MCF 10A (cell line): ENCODE measurements at regions not wholly inside any gene's neighbourhood (a gene's known extent, or its start where the extent isn't known, plus 50 kb on each side); places are given as distances from the start of the nearest gene placed in this dataset.
"Not testable (repeated sequence)": the region's sequence is repeated elsewhere in the genome, so short reads cannot be mapped to it uniquely, and the experiment has no call there.

ENCODE experiments used
- BruUV-seq: library from RNA; stranded (reverse); fragments of 400-500 nt; replicated peaks from 2 replicates; lab custom pipeline; 2021; lab: Mats Ljungman, UMichigan
- CTCF ChIA-PET: fragments of 300-600 bp; sonication (Branson Sonifier 250); formaldehyde crosslinking; extraction: SDS; loops from one replicate; lab custom pipeline; 2021; ENCODE audit warnings: antibody characterized with exemption, inconsistent platforms; lab: Yijun Ruan, JAX
- POLR2A ChIA-PET: fragments of 300-600, 350-650 bp; sonication (Branson Sonifier 250); formaldehyde crosslinking; extraction: SDS; loops from one replicate; lab custom pipeline; 2020; ENCODE audit warnings: antibody characterized with exemption, inconsistent platforms; lab: Yijun Ruan, JAX
- DNase-seq: peaks from one replicate; pipeline ENCODE4 v3.0.0-alpha.2; 2018; ENCODE audit not compliant: unreplicated experiment
- H3K27ac Mint-ChIP-seq: one replicate; pipeline ENCODE4 v1.8.0; 2022; ENCODE audit warnings: mild to moderate bottlenecking, low read depth, mixed read lengths; ENCODE audit not compliant: unreplicated experiment
- H3K27me3 Mint-ChIP-seq: one replicate; pipeline ENCODE4 v1.8.0; 2022; ENCODE audit warnings: mixed read lengths; ENCODE audit not compliant: insufficient read depth, unreplicated experiment
- H3K36me3 Mint-ChIP-seq: one replicate; pipeline ENCODE4 v1.8.0; 2022; ENCODE audit warnings: mild to moderate bottlenecking, moderate library complexity, mixed read lengths; ENCODE audit not compliant: insufficient read depth, unreplicated experiment
- H3K4me1 Mint-ChIP-seq: one replicate; pipeline ENCODE4 v1.8.0; 2022; ENCODE audit warnings: mixed read lengths; ENCODE audit not compliant: insufficient read depth, unreplicated experiment
- H3K4me3 Mint-ChIP-seq: one replicate; pipeline ENCODE4 v1.8.0; 2022; ENCODE audit warnings: mild to moderate bottlenecking, moderate library complexity, mixed read lengths; ENCODE audit not compliant: unreplicated experiment
- H3K9me3 Mint-ChIP-seq: one replicate; pipeline ENCODE4 v1.8.0; 2022; ENCODE audit warnings: mixed read lengths; ENCODE audit not compliant: unreplicated experiment
- intact Hi-C: fragments of 100-400 bp; cut with micrococcal nuclease; formaldehyde crosslinking; loops from 2 replicates; pipeline ENCODE4 v1.14.1; 2022
- TF ChIP-seq, protein P1 (sequence below): fragments of 200-600 bp; IDR thresholded peaks from one replicate; pipeline ENCODE4 v1.8.0; 2022; ENCODE audit warnings: antibody characterized with exemption, mild to moderate bottlenecking; ENCODE audit not compliant: unreplicated experiment

DNA sequence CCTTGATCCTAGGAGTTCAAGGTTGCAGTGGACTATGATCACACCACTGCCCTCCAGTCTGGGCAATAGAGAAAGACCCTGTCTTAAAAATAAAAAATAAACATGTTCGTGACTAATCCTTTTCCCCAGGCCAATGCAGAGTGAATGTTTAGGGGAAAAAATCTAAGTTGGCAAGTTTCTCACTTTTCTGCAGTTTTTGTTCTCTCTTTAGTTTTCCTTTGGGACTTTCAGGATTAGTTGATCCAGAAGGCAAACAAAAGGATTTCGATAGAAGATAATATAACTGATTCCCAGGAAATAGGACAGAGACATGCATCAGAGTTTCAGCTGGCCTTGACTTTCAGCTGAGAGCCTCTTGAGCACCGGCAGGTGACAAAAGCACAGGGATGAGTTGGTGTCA lies 53.3 kb downstream of the SOD2 start:
- Mint-ChIP-seq H3K9me3 (no peaks in the 10 kb centered on the region), H3K27me3 (no peaks in the 10 kb centered on the region), H3K4me3 (no peak overlapping the region), H3K36me3 (peaks cover 18% of the 10 kb centered on the region), H3K27ac (no peak overlapping the region), H3K4me1 (no peaks in the 10 kb centered on the region)
- ChIA-PET POLR2A (no interaction called here), CTCF (interaction anchor here (0.8 kb wide), 1 partner anchor 460 kb away, joined by 3 read pairs; no protein-coding TSS in a partner anchor)
- DNase-seq: no peak
- intact Hi-C loops: no loop called here
- TF ChIP-seq, protein P1, sequence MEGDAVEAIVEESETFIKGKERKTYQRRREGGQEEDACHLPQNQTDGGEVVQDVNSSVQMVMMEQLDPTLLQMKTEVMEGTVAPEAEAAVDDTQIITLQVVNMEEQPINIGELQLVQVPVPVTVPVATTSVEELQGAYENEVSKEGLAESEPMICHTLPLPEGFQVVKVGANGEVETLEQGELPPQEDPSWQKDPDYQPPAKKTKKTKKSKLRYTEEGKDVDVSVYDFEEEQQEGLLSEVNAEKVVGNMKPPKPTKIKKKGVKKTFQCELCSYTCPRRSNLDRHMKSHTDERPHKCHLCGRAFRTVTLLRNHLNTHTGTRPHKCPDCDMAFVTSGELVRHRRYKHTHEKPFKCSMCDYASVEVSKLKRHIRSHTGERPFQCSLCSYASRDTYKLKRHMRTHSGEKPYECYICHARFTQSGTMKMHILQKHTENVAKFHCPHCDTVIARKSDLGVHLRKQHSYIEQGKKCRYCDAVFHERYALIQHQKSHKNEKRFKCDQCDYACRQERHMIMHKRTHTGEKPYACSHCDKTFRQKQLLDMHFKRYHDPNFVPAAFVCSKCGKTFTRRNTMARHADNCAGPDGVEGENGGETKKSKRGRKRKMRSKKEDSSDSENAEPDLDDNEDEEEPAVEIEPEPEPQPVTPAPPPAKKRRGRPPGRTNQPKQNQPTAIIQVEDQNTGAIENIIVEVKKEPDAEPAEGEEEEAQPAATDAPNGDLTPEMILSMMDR: no peak
- no TSS peak for BruUV-seq

DNA sequence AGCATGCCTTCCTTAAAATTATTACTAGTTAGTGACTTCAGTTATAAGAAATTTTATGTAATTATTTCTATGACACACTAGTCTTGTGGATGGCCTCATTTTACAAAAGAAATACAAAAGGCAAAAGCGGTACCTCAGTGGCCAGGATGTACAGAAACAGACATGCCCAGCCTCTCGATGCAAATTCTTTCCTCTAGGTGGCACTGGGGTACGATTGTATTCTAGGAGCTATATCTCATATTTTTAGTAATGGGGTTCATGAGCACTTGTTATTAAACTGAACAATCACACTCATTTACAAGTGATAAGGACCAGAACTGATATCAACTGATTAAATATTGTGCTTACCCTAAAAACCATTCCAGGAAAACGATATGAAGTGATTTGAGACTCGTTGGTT lies 59.8 kb downstream of the SOD2 start:
- H3K27ac Mint-ChIP-seq: no peak overlapping the region
- intact Hi-C loops: no loop called here
- no peak overlapping the region for H3K4me3 Mint-ChIP-seq
- H3K27me3 Mint-ChIP-seq: no peaks in the 10 kb centered on the region
- no peaks in the 10 kb centered on the region for H3K9me3 Mint-ChIP-seq
- CTCF ChIA-PET: interaction anchor here (0.9 to 4.4 kb wide), 4 partner anchors 10 to 443 kb away, joined by 3 to 28 read pairs (median 8); no protein-coding TSS in a partner anchor
- no peaks in the 10 kb centered on the region for H3K4me1 Mint-ChIP-seq
- TF ChIP-seq, protein P1: peak; percentile 34
- no TSS peak for BruUV-seq
- POLR2A ChIA-PET: no interaction called here
- peak; percentile 59 for DNase-seq
- peaks cover 20% of the 10 kb centered on the region for H3K36me3 Mint-ChIP-seq

DNA sequence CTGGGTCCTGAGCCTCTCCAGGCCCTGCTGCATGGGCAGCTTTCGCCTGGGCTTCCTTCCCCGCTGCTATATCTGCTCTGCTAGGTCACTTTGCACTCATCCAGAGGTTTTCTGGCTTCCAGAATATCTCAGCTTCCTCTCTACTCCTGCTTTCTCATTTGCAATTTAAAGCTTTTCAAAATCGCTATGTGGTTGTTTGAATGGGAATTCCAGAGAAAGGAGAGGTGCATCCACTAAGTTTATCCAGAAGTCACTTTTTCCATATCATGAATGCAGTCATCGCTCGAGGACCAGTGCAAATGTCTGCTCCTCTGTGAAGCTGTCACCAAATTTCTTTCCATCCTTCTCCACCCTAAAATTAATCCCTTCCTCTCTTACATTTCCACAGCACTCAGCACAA lies 61.2 kb downstream of the SOD2 start:
- TF ChIP-seq, protein P1: no peak
- H3K27me3 Mint-ChIP-seq: no peaks in the 10 kb centered on the region
- H3K4me1 Mint-ChIP-seq: no peaks in the 10 kb centered on the region
- H3K36me3 Mint-ChIP-seq: peaks cover 20% of the 10 kb centered on the region
- intact Hi-C loops: no loop called here
- no peak overlapping the region for H3K27ac Mint-ChIP-seq
- BruUV-seq: no TSS peak
- ChIA-PET CTCF (interaction anchor here (0.8 to 4.4 kb wide), 2 partner anchors 10 to 23 kb away, joined by 3 to 28 read pairs; no protein-coding TSS in a partner anchor), POLR2A (no interaction called here)
- H3K4me3 Mint-ChIP-seq: no peak overlapping the region
- no peak for DNase-seq
- no peaks in the 10 kb centered on the region for H3K9me3 Mint-ChIP-seq

DNA sequence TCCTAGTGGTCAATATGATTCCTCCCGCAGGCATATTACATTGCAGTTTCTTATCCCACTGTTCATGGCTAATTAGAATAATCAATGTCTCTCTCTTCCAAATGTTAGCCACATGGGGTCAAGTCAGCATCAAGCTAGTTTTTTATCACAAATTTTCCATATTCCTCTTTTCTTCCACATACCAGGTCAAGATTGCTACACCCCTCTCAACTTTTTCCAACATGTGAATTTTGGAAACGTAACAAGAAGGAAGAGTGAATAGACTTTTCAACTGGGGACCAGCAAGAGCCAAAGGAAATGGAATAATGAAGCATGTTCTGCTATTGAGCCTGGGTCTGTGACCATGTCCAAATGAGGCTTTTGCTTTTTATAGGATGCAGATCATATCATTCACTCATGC lies 65.1 kb downstream of the SOD2 start:
- BruUV-seq: no TSS peak
- peaks cover 31% of the 10 kb centered on the region for H3K36me3 Mint-ChIP-seq
- TF ChIP-seq, protein P1: no peak
- no peaks in the 10 kb centered on the region for H3K4me1 Mint-ChIP-seq
- H3K4me3 Mint-ChIP-seq: no peak overlapping the region
- ChIA-PET CTCF (interaction anchor here (1.8 kb wide), 1 partner anchor 375 kb away, joined by 6 read pairs; no protein-coding TSS in a partner anchor), POLR2A (no interaction called here)
- H3K9me3 Mint-ChIP-seq: no peaks in the 10 kb centered on the region
- no peak for DNase-seq
- H3K27me3 Mint-ChIP-seq: no peaks in the 10 kb centered on the region
- intact Hi-C loops: no loop called here
- no peak overlapping the region for H3K27ac Mint-ChIP-seq

DNA sequence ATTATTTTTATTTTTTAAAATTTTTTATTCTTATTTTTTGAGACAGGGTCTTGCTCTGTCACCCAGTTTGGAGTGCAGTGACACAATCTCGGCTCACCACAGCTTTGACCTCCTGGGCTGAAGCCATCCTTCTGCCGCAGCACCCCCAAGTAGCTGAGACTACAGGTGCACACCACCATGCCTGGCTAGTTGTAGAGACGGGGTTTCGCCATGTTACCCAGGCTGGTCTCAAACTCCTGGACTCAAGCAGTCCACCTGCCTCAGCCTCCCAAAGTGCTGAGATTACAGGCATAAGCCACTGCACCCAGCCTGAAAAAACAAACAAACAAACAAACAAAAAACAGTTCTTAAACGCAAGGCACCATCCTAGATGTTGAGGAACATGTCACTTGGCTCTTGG lies 66.5 kb downstream of the SOD2 start:
- CTCF ChIA-PET, BruUV-seq, intact Hi-C loops, H3K4me1 Mint-ChIP-seq, DNase-seq, H3K9me3 Mint-ChIP-seq, POLR2A ChIA-PET, H3K4me3 Mint-ChIP-seq, H3K27me3 Mint-ChIP-seq, H3K27ac Mint-ChIP-seq: not testable (repeated sequence)
- peaks cover 17% of the 10 kb centered on the region for H3K36me3 Mint-ChIP-seq
